ENCODE measurements at regions not wholly inside any gene's neighbourhood (a gene's known extent, or its start where the extent isn't known, plus 50 kb on each side); places are given as distances from the start of the nearest gene placed in this dataset.

- TF ChIP-seq, protein P1, sequence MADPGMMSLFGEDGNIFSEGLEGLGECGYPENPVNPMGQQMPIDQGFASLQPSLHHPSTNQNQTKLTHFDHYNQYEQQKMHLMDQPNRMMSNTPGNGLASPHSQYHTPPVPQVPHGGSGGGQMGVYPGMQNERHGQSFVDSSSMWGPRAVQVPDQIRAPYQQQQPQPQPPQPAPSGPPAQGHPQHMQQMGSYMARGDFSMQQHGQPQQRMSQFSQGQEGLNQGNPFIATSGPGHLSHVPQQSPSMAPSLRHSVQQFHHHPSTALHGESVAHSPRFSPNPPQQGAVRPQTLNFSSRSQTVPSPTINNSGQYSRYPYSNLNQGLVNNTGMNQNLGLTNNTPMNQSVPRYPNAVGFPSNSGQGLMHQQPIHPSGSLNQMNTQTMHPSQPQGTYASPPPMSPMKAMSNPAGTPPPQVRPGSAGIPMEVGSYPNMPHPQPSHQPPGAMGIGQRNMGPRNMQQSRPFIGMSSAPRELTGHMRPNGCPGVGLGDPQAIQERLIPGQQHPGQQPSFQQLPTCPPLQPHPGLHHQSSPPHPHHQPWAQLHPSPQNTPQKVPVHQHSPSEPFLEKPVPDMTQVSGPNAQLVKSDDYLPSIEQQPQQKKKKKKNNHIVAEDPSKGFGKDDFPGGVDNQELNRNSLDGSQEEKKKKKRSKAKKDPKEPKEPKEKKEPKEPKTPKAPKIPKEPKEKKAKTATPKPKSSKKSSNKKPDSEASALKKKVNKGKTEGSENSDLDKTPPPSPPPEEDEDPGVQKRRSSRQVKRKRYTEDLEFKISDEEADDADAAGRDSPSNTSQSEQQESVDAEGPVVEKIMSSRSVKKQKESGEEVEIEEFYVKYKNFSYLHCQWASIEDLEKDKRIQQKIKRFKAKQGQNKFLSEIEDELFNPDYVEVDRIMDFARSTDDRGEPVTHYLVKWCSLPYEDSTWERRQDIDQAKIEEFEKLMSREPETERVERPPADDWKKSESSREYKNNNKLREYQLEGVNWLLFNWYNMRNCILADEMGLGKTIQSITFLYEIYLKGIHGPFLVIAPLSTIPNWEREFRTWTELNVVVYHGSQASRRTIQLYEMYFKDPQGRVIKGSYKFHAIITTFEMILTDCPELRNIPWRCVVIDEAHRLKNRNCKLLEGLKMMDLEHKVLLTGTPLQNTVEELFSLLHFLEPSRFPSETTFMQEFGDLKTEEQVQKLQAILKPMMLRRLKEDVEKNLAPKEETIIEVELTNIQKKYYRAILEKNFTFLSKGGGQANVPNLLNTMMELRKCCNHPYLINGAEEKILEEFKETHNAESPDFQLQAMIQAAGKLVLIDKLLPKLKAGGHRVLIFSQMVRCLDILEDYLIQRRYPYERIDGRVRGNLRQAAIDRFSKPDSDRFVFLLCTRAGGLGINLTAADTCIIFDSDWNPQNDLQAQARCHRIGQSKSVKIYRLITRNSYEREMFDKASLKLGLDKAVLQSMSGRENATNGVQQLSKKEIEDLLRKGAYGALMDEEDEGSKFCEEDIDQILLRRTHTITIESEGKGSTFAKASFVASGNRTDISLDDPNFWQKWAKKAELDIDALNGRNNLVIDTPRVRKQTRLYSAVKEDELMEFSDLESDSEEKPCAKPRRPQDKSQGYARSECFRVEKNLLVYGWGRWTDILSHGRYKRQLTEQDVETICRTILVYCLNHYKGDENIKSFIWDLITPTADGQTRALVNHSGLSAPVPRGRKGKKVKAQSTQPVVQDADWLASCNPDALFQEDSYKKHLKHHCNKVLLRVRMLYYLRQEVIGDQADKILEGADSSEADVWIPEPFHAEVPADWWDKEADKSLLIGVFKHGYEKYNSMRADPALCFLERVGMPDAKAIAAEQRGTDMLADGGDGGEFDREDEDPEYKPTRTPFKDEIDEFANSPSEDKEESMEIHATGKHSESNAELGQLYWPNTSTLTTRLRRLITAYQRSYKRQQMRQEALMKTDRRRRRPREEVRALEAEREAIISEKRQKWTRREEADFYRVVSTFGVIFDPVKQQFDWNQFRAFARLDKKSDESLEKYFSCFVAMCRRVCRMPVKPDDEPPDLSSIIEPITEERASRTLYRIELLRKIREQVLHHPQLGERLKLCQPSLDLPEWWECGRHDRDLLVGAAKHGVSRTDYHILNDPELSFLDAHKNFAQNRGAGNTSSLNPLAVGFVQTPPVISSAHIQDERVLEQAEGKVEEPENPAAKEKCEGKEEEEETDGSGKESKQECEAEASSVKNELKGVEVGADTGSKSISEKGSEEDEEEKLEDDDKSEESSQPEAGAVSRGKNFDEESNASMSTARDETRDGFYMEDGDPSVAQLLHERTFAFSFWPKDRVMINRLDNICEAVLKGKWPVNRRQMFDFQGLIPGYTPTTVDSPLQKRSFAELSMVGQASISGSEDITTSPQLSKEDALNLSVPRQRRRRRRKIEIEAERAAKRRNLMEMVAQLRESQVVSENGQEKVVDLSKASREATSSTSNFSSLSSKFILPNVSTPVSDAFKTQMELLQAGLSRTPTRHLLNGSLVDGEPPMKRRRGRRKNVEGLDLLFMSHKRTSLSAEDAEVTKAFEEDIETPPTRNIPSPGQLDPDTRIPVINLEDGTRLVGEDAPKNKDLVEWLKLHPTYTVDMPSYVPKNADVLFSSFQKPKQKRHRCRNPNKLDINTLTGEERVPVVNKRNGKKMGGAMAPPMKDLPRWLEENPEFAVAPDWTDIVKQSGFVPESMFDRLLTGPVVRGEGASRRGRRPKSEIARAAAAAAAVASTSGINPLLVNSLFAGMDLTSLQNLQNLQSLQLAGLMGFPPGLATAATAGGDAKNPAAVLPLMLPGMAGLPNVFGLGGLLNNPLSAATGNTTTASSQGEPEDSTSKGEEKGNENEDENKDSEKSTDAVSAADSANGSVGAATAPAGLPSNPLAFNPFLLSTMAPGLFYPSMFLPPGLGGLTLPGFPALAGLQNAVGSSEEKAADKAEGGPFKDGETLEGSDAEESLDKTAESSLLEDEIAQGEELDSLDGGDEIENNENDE (IDR thresholded peaks at IDR 0.05; ENCODE audit: insufficient replicate concordance, low read length), result no peak
- TF ChIP-seq CBX5 (IDR thresholded peaks at IDR 0.05; ENCODE audit: low read depth, low read length) (no peak), EZH2 (IDR thresholded peaks at IDR 0.05; ENCODE audit: low read depth, low read length, severe bottlenecking) (no peak)
Measured at GRCh38 chr2:168315331-168316072, 68.1 kb upstream of the STK39 start (continued).
